Stimulated activated CD8-positive, alpha-beta memory T cell treated with anti-CD3 and anti-CD28 coated beads, Interleukin-12 subunit alpha, Interleukin-12 subunit beta, amount 100 ng/mL, for 24 hours (primary cell): ENCODE measurements at regions not wholly inside any gene's neighbourhood (a gene's known extent, or its start where the extent isn't known, plus 50 kb on each side); places are given as distances from the start of the nearest gene placed in this dataset.

Experiments
- DNase-seq: peaks from one replicate; pipeline ENCODE4 v3.0.0-alpha.2; 2020; ENCODE audit errors: extremely low read depth

GRCh38 chr9:89745601-89746376, 141.0 kb downstream of the GADD45G start:
- DNase-seq: no peak

DNA sequence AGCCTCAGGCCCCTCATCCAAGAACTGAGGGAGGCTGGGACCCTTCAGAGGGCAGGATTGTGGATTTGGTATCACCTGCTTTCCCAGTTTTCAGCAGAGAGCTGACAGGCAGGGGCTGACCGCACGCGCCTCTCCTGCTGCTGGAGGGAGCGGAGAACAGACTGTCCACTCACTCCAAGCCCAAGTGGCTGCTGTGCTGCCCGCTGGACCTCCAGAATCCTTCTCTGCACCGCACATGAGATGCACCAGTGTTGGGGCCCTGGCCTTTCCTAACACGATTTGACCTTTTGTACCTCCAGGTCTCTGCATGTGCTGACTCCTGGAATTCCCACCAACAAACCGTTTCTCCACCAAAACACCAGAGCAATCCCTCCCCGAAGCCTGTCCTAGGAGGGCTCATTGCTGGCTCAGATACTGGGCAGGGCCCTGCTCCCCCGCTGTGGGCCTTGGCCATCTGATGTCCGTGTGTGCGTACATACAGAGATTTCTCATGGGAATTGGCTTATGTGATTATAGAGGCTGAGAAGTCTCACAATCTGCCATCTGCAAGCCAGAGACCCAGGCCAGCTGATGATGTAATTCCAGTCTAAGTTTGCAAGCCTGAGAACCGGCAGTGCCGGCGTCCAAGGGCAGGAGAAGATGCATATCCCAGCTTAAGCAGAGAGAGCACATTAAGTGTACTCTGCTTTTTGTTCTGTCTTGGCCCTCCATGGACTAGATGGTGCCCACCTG, 141.7 kb downstream of the GADD45G start:
- no peak for DNase-seq

DNA sequence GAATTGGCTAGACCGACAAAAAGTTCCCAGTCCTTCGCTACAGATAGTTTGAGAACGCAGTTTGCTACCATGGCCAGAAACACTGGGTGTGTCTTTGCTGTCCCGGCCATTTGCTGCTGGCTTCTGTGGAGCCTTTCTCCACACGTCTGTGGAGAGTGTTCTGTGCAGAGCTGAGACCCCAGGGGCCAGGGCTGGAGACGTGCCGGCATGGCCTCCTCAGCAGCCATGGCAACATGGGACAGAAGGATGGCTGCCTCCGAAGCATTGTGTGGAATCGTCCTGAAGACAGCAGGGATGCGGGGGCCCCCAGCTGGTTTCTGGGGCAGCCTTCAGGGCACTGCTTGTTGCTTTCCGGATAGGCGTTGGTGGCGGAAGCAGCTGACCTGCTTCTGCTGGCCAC, 142.8 kb downstream of the GADD45G start:
- no peak for DNase-seq

DNA sequence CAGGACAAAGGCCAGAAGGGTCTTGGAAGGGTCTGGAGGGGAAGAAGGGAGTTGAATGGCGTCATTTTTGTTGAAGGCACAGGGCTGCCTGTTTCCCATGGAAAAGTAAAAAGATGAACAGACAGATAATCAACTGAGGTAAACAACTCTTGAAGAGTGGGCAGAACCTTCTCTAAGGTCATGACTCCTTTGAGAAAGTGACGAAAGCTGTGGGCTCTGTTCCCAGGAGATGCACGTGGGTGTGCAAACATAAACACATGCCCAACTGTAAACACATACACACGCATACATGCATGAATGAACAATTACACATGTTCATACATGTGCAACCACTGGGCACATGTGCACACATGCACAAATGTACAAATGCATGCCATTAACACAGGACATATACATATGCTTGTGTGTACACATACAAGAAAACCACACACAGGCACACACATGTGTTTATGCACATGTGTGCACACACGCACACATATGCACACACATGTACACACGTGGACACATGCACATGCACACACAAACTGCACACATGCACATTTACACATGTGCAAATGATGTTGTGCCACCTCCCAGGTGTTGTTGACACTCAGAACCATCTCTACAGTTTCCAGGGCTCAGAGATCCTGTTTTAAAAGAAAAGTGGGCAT, 143.3 kb downstream of the GADD45G start:
- no peak for DNase-seq

GRCh38 chr9:89748831-89749499, 144.2 kb downstream of the GADD45G start:
- no peak for DNase-seq

- no peak for DNase-seq
Observed at GRCh38 chr9:89749500-89750116, 144.8 kb downstream of the GADD45G start.

GRCh38 chr9:89750117-89750791, 145.4 kb downstream of the GADD45G start:
- no peak for DNase-seq

GRCh38 chr9:89751079-89751825, 146.4 kb downstream of the GADD45G start:
- DNase-seq: no peak

GRCh38 chr9:89752154-89752553, 147.3 kb downstream of the GADD45G start:
- DNase-seq: no peak

DNA sequence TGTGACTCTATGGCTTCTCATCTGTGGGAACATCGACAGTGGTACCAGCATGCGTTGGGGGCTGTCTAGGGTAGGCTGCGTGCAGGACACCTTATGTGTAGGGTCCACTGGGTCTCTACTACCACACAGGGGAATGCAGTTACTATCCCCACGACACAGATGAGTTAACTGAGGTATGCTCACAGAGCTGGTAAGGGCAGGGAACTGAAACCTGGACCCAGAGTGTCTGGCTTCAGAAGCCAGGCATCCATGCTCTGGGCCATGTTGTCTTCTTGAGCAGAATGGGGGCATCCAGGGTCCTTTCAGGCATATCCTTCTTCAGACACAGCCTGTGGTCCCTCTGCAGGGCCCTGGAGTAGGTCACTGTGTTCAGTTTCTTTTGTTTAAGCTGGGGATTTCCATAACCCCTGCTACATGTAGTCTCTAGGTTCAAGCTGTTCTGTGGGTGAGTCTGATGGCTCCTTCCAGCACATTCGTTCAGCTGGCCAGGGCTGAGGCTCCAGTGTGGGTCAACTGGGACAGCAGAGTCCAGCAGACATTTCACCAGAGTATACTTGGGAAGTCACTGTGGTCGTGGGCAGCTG, 148.8 kb downstream of the GADD45G start:
- no peak for DNase-seq

GRCh38 chr9:89754193-89754592, 149.4 kb downstream of the GADD45G start:
- no peak for DNase-seq

- no peak for DNase-seq
Observed at GRCh38 chr9:89755821-89756220, 151.0 kb downstream of the GADD45G start.

GRCh38 chr9:89756891-89757537, 152.2 kb downstream of the GADD45G start:
- DNase-seq: no peak

- DNase-seq: no peak
Observed at GRCh38 chr9:89757776-89758528, 153.1 kb downstream of the GADD45G start.

DNA sequence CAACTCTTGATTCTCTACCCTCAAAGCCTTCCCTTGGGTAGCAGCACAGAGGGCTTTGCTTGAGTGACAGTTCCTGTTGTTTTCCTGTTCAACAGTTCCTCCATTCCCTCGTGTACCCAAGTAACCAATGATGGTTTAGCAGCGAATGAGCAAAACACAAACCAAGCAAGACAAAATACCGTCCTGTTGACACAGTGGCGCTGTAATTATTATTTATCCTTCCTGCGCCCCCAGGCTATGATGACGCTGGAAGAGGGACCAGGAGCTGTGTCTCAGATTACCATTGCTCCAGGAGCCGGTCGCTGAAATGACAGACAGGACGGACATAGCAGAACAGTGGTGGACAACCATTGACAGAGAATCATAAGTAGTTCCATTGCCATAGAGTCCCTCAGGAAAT, 154.8 kb downstream of the GADD45G start:
- no peak for DNase-seq

GRCh38 chr9:89760123-89760522, 155.3 kb downstream of the GADD45G start:
- DNase-seq: no peak

DNA sequence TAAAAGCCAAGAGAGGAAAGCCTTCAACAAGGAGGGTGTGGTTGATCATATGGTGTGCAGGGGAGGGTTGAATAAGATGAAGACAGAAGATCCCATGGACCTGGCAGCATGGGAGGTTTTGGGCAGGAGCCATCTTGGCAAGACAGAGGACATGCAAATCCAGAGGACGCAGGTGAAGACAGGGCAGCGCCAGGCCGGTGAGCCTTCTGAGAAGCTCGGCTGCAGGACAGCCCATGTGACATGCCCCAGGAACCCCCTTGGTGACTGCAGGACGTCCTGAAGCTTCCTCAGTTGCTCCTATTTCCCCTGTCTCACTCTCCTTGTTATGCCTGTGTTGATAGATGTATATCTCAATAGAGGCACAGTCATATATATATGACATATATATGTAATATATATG, 159.4 kb downstream of the GADD45G start:
- no peak for DNase-seq

GRCh38 chr9:89765211-89765946, 160.6 kb downstream of the GADD45G start:
- no peak for DNase-seq
